GM21528 (cell line): ENCODE measurements at regions not wholly inside any gene's neighbourhood (a gene's known extent, or its start where the extent isn't known, plus 50 kb on each side); places are given as distances from the start of the nearest gene placed in this dataset.
A peak's percentile ranks its signal among the peaks of the same experiment; 100 is the strongest.

Source experiments
- ATAC-seq: cut with Tn5 transposase; IDR thresholded peaks from one replicate; pipeline ENCODE4 v1.9.1; 2021; ENCODE audit warnings: mild to moderate bottlenecking, moderate library complexity; ENCODE audit not compliant: unreplicated experiment, low FRiP score

- no peak for ATAC-seq
These were observed 268.6 kb downstream of the QKI start for GRCh38 chr6:163683105-163683622.

GRCh38 chr6:163679753-163680152, 265.2 kb downstream of the QKI start:
- no peak for ATAC-seq

- no peak for ATAC-seq
These were observed 264.6 kb downstream of the QKI start for GRCh38 chr6:163679012-163679660.

- ATAC-seq: no peak
These were observed 261.1 kb downstream of the QKI start for GRCh38 chr6:163675611-163676010.

- ATAC-seq: no peak
These were observed 258.2 kb downstream of the QKI start for GRCh38 chr6:163672710-163673109.

GRCh38 chr6:163671791-163672190, 257.3 kb downstream of the QKI start:
- ATAC-seq: no peak

- no peak for ATAC-seq
These were observed 256.8 kb downstream of the QKI start for GRCh38 chr6:163671355-163671754.

GRCh38 chr6:163670336-163670735, 255.8 kb downstream of the QKI start:
- no peak for ATAC-seq

GRCh38 chr6:163668061-163668426, 253.5 kb downstream of the QKI start:
- ATAC-seq: peak; percentile 74

GRCh38 chr6:163667372-163668060, 253.0 kb downstream of the QKI start:
- peak; percentile 97 for ATAC-seq

- no peak for ATAC-seq
These were observed 250.9 kb downstream of the QKI start for GRCh38 chr6:163665464-163665863.

GRCh38 chr6:163663575-163663974, 249.1 kb downstream of the QKI start:
- ATAC-seq: no peak

- no peak for ATAC-seq
These were observed 248.2 kb downstream of the QKI start for GRCh38 chr6:163662604-163663225.

GRCh38 chr6:163661272-163661671, 246.8 kb downstream of the QKI start:
- ATAC-seq: peak; percentile 99

GRCh38 chr6:163659803-163660202, 245.3 kb downstream of the QKI start:
- no peak for ATAC-seq

GRCh38 chr6:163655217-163656121, 241.0 kb downstream of the QKI start:
- no peak for ATAC-seq

GRCh38 chr6:163651915-163652668, 237.6 kb downstream of the QKI start:
- no peak for ATAC-seq

- ATAC-seq: no peak
These were observed 236.9 kb downstream of the QKI start for GRCh38 chr6:163651426-163651825.

GRCh38 chr6:163648868-163649267, 234.3 kb downstream of the QKI start:
- no peak for ATAC-seq

GRCh38 chr6:163647624-163648023, 233.1 kb downstream of the QKI start:
- no peak for ATAC-seq
